Fibroblast of pulmonary artery (primary cell): ENCODE measurements at regions not wholly inside any gene's neighbourhood (a gene's known extent, or its start where the extent isn't known, plus 50 kb on each side); places are given as distances from the start of the nearest gene placed in this dataset.
A peak's percentile ranks its signal among the peaks of the same experiment; 100 is the strongest.

ENCODE experiments used
- DNase-seq: peaks from one replicate; pipeline ENCODE4 v3.0.0-alpha.2; 2010; ENCODE audit warnings: low read depth
- H3K4me3 ChIP-seq: replicated peaks from 2 replicates; pipeline ENCODE4 v1.5.1; 2011; ENCODE audit warnings: low read depth, mild to moderate bottlenecking, control low read depth, low read length, moderate library complexity
- TF ChIP-seq, protein P1 (sequence below): IDR thresholded peaks from 2 replicates; pipeline ENCODE4 v1.5.1; 2011; ENCODE audit warnings: mild to moderate bottlenecking, control low read depth, low read length, inconsistent platforms; ENCODE audit errors: missing control alignments

DNA sequence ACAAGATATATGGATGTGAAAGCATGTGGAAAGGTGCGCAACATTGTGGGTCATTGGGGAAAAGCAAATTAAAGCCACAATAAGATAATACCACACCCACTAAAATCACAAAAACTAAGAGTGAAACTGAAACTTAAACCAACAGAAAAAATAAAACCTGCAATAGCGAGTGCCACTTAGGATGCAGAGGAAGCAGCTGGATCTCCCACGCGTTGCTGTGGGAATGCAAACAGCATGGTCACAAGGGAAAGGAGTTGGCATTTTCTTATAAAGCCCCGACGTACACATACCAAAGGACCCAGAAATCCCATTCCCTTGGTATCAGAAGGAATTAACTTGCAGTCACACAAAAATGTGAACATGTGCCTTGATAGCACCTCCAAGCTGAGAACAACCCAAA is 712.0 kb downstream of the TBC1D22A start:
- TF ChIP-seq, protein P1, sequence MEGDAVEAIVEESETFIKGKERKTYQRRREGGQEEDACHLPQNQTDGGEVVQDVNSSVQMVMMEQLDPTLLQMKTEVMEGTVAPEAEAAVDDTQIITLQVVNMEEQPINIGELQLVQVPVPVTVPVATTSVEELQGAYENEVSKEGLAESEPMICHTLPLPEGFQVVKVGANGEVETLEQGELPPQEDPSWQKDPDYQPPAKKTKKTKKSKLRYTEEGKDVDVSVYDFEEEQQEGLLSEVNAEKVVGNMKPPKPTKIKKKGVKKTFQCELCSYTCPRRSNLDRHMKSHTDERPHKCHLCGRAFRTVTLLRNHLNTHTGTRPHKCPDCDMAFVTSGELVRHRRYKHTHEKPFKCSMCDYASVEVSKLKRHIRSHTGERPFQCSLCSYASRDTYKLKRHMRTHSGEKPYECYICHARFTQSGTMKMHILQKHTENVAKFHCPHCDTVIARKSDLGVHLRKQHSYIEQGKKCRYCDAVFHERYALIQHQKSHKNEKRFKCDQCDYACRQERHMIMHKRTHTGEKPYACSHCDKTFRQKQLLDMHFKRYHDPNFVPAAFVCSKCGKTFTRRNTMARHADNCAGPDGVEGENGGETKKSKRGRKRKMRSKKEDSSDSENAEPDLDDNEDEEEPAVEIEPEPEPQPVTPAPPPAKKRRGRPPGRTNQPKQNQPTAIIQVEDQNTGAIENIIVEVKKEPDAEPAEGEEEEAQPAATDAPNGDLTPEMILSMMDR, result no peak
- no peak overlapping the region for H3K4me3 ChIP-seq
- DNase-seq, result peak; percentile 20

DNA sequence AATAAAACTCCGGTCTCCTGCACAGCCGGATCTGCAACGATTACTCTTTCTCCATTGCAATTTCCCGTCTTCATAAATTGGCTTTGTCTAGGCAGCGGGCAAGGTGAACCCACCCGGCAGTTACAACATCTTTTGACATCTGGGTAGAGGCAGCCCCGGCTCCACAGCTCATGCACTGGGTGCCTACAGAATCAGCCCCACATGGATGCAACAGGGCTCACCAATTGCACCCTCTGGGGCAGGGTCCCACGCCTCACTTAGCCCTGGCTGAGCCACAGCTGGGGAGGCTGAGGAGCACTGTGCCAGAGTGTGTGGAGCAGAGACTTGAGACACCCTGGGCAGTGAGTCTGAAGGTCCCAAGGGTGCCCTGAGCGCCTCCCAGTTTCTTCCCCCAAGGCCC is 710.2 kb downstream of the TBC1D22A start:
- TF ChIP-seq, protein P1, result no peak
- H3K4me3 ChIP-seq, result no peak overlapping the region
- DNase-seq, result no peak

DNA sequence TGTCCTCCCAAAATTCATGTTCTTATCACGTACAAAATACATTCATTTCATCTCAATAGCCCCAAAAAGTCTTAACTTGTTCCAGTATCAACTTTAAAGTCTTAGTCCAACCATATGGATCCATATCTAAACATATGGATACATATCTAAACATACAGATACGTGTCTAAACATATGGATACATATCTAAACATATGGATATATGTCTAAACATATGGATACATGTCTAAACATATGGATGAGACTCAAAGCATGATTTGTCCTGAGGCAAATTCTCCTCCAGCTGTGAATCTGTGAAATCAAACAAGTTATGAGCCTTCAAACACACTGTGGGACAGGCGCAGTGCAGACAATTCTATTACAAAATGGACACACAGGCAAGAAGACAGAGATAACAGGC is 709.0 kb downstream of the TBC1D22A start:
- H3K4me3 ChIP-seq, result no peak overlapping the region
- DNase-seq, result no peak
- TF ChIP-seq, protein P1, result no peak

DNA sequence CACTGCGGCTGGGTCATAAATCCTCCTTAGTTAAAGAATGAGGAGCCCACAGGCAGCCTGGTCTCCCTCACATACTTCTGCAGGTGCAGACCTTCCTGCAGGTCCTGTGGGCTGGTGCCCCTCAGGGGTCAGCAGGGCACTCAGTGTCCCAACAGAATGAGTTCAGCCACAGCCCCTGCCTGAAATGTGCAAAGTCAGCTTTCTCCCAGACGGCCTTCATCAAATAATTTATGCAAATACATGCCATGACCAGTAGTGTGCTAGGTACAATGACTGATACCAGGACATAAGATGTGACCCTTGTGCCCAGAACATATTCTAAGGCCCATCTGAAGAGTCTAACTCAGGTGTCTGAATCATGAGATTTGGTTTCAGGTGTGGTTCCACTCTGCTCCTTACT is 703.4 kb downstream of the TBC1D22A start:
- no peak overlapping the region for H3K4me3 ChIP-seq
- TF ChIP-seq, protein P1, result no peak
- no peak for DNase-seq

DNA sequence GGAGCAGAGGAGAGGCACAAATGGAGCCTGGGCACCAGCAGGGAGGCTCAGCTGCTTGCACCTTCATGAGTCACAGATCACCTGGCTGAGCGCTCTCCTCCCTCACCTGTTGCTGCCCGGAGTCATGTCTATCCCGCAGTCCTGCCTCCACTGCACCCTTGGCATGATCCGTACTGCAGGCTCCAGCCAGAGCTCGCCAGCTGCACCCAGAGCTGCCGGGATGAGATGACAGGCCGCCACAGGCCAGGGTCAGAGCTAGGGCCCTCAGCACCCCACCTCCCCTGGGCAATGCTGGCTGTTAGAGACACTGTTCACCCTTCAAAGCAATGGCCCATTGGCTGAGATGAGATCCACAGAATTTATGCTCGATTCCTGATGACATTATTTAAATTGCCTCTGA is 702.8 kb downstream of the TBC1D22A start:
- no peak for DNase-seq
- TF ChIP-seq, protein P1, result no peak
- H3K4me3 ChIP-seq, result no peak overlapping the region

DNA sequence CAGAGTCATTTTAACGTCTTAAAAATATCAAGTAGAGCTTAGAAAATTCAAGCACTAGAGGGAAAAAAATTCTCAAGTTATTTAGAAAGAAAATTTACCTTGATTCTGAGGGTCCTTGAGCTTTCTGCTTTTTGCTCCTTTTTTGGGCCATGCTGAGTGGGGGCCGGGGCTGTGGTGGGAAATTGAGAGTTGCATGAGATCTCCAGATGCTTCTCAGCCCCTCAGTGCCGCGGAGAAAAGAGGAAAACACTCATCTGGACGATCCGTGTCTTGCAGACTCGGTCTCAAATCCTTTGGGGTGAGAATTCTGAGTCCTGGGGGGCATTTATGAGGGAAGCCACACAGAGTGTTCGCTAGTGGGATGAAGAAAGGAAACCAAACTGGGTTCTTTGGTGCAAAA is 700.8 kb downstream of the TBC1D22A start:
- H3K4me3 ChIP-seq, result no peak overlapping the region
- TF ChIP-seq, protein P1, result no peak
- no peak for DNase-seq

DNA sequence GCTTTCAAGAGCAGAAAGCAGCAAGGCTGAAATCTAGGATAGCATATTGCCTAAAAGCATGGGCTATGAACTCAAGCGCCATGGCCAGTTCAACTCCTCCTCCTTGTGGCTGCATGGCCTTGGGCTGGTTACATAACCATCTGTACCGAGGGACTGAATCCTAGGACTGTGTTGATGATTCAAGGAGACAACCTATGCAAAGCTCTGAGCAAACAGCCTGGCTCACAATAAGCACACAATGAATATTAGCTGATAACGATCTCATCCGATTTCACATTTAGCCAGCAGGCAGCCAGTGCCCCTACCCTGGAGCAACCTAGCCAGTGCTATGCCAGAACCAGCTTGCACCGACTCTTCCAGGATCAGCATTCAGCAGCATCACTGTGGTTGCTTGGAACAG is 698.4 kb downstream of the TBC1D22A start:
- TF ChIP-seq, protein P1, result no peak

More for the DNA sequence above, 698.4 kb downstream of the TBC1D22A start:
- DNase-seq, result no peak
- H3K4me3 ChIP-seq, result no peak overlapping the region
